IMR-90 (cell line): ENCODE measurements at regions not wholly inside any gene's neighbourhood (a gene's known extent, or its start where the extent isn't known, plus 50 kb on each side); places are given as distances from the start of the nearest gene placed in this dataset.

Source experiments
- ATAC-seq: fragments of 200-7000 bp; cut with Tn5 transposase; 2 replicates; pipeline ENCODE4 v1.9.1; 2020; ENCODE audit warnings: low read depth, mild to moderate bottlenecking, moderate library complexity
- BruUV-seq: library from RNA; stranded (reverse); fragments of 400-500 nt; replicated peaks from 2 replicates; lab custom pipeline; 2021; lab: Mats Ljungman, UMichigan
- CTCF ChIA-PET: fragments of 300-600 bp; formaldehyde crosslinking; extraction: SDS; loops from one replicate; lab custom pipeline; 2021; ENCODE audit warnings: antibody characterized with exemption; lab: Yijun Ruan, JAX
- POLR2A ChIA-PET: fragments of 300-600 bp; sonication (Branson Sonifier 250); formaldehyde crosslinking; loops from one replicate; lab custom pipeline; 2022; ENCODE audit warnings: antibody characterized with exemption; ENCODE audit not compliant: unreplicated experiment; lab: Charles Lee
- DNase-seq: peaks from one replicate; pipeline ENCODE4 v3.0.0; 2013
- H2AFZ ChIP-seq: replicated peaks from 2 replicates; pipeline ENCODE3; 2013; ENCODE audit warnings: low read length, mild to moderate bottlenecking; ENCODE audit not compliant: poor library complexity
- H2AK5ac ChIP-seq: 2 replicates; pipeline ENCODE4 v1.6.1; 2013; ENCODE audit warnings: low read depth, low read length, inconsistent platforms
- H2AK9ac ChIP-seq: replicated peaks from 2 replicates; pipeline ENCODE3; 2013; ENCODE audit warnings: mild to moderate bottlenecking, low read depth, low read length, moderate library complexity; ENCODE audit not compliant: poor library complexity
- H2BK120ac ChIP-seq: 2 replicates; pipeline ENCODE4 v1.6.1; 2013; ENCODE audit warnings: low read depth, low read length, inconsistent platforms
- H2BK15ac ChIP-seq: 3 replicates; pipeline ENCODE4 v1.6.1; 2013; ENCODE audit warnings: low read depth, low read length, inconsistent platforms
- H2BK20ac ChIP-seq: 2 replicates; pipeline ENCODE4 v1.6.1; 2013; ENCODE audit warnings: low read depth, mild to moderate bottlenecking, inconsistent platforms, low read length, moderate library complexity
- H2BK5ac ChIP-seq: 2 replicates; pipeline ENCODE4 v1.6.1; 2013; ENCODE audit warnings: mild to moderate bottlenecking, low read depth, low read length, inconsistent platforms; ENCODE audit not compliant: poor library complexity, severe bottlenecking
- H3K14ac ChIP-seq: replicated peaks from 2 replicates; pipeline ENCODE4 v1.6.1; 2013; ENCODE audit warnings: low read depth, low read length, inconsistent platforms
- H3K18ac ChIP-seq: 2 replicates; pipeline ENCODE4 v1.6.1; 2013; ENCODE audit warnings: low read depth, low read length, control low read depth
- H3K23ac ChIP-seq: 2 replicates; pipeline ENCODE4 v1.6.1; 2013; ENCODE audit warnings: low read depth, low read length, inconsistent platforms
- H3K27ac ChIP-seq: 2 replicates; pipeline ENCODE4 v1.5.1; 2013; ENCODE audit warnings: mild to moderate bottlenecking, control low read depth, low read length; ENCODE audit not compliant: insufficient read depth
- H3K27me3 ChIP-seq: 2 replicates; pipeline ENCODE4 v1.6.1; 2013; ENCODE audit warnings: low read length; ENCODE audit not compliant: control insufficient read depth, insufficient read depth
- H3K36me3 ChIP-seq: 2 replicates; pipeline ENCODE4 v1.6.1; 2013; ENCODE audit warnings: low read length, mixed read lengths; ENCODE audit not compliant: control insufficient read depth, insufficient read depth
- H3K4ac ChIP-seq: 2 replicates; pipeline ENCODE4 v1.6.1; 2013; ENCODE audit warnings: low read depth, low read length, inconsistent platforms
- H3K4me1 ChIP-seq: 2 replicates; pipeline ENCODE4 v1.6.1; 2013; ENCODE audit warnings: low read length, mixed read lengths; ENCODE audit not compliant: control insufficient read depth, insufficient read depth
- H3K4me2 ChIP-seq: 2 replicates; pipeline ENCODE4 v1.6.1; 2013; ENCODE audit warnings: low read depth, mild to moderate bottlenecking, control low read depth, low read length, moderate library complexity
- H3K4me3 ChIP-seq: 2 replicates; pipeline ENCODE4 v1.5.1; 2013; ENCODE audit warnings: low read depth, mild to moderate bottlenecking, control low read depth, low read length, moderate library complexity; ENCODE audit not compliant: insufficient read depth
- H3K56ac ChIP-seq: 2 replicates; pipeline ENCODE4 v1.6.1; 2013; ENCODE audit warnings: low read length, inconsistent platforms; ENCODE audit not compliant: insufficient read depth; ENCODE audit errors: extremely low read depth
- H3K79me1 ChIP-seq, 2 experiments: 2 replicates each; pipeline ENCODE4 v1.6.1; 2013; ENCODE audit warnings: low read length in 2 of 2, inconsistent platforms in 1 of 2, low read depth in 1 of 2
- H3K9ac ChIP-seq: 2 replicates; pipeline ENCODE4 v1.6.1; 2013; ENCODE audit warnings: low read depth, low read length, control low read depth
- H3K9me1 ChIP-seq: 2 replicates; pipeline ENCODE4 v1.6.1; 2013; ENCODE audit warnings: low read length, inconsistent platforms; ENCODE audit not compliant: insufficient read depth
- H3K9me3 ChIP-seq: 2 replicates; pipeline ENCODE4 v1.6.1; 2013; ENCODE audit warnings: low read length; ENCODE audit not compliant: control insufficient read depth, insufficient read depth
- H4K20me1 ChIP-seq: 2 replicates; pipeline ENCODE4 v1.6.1; 2013; ENCODE audit warnings: low read length, inconsistent platforms; ENCODE audit not compliant: insufficient read depth
- H4K5ac ChIP-seq: 2 replicates; pipeline ENCODE4 v1.6.1; 2013; ENCODE audit warnings: mild to moderate bottlenecking, low read depth, low read length, control low read depth
- H4K8ac ChIP-seq, 2 experiments: 2 replicates each; pipeline ENCODE4 v1.6.1; 2013; ENCODE audit warnings: low read depth in 2 of 2, low read length in 2 of 2, control low read depth in 1 of 2, inconsistent platforms in 1 of 2
- H4K91ac ChIP-seq: 2 replicates; pipeline ENCODE4 v1.6.1; 2013; ENCODE audit warnings: low read depth, low read length, inconsistent platforms; ENCODE audit not compliant: insufficient read depth
- MXI1 ChIP-seq: IDR thresholded peaks from 2 replicates; pipeline ENCODE4 v1.6.1; 2012; ENCODE audit warnings: low read depth, mild to moderate bottlenecking, low read length, moderate library complexity, borderline replicate concordance
- NFE2L2 ChIP-seq: fragments of 150-350 bp; IDR thresholded peaks from 2 replicates; pipeline ENCODE4 v1.6.1; 2016; ENCODE audit warnings: low read depth, mild to moderate bottlenecking, low read length
- RCOR1 ChIP-seq: IDR thresholded peaks from 2 replicates; pipeline ENCODE4 v1.6.1; 2012; ENCODE audit warnings: mild to moderate bottlenecking, low read length, improper control_type of control experiment; ENCODE audit not compliant: insufficient replicate concordance
- USF2 ChIP-seq: fragments of 150-350 bp; IDR thresholded peaks from 2 replicates; pipeline ENCODE4 v1.6.1; 2017; ENCODE audit warnings: mild to moderate bottlenecking, antibody characterized with exemption, low read length, low read depth
- WGBS, 2 experiments: methylation state at CpG; one replicate each; pipeline versions ENCODE4 v1.1.5 to v1.1.7; 2013; ENCODE audit warnings: missing lambda C conversion rate in 2 of 2; ENCODE audit not compliant: insufficient read length in 1 of 2; ENCODE audit errors: extremely low coverage in 2 of 2; 5-methylcytosine and 5-hydroxymethylcytosine counted together
- dilution Hi-C: fragments of 300-500 bp; cut with HindIII; formaldehyde crosslinking; loops from one replicate; pipeline ENCODE4 v1.14.3; 2018; ENCODE audit warnings: low sequenced_read_pairs; ENCODE audit not compliant: unreplicated experiment
- in situ Hi-C: fragments of 300-500 bp; cut with MboI; formaldehyde crosslinking; loops from 3 replicates; pipeline ENCODE4 v1.14.3; 2019; ENCODE audit warnings: low sequenced_read_pairs, inconsistent platforms, mixed read lengths
- intact Hi-C: fragments of 100-400 bp; cut with micrococcal nuclease; formaldehyde crosslinking; loops from 2 replicates; pipeline ENCODE4 v1.10.0; 2022

DNA sequence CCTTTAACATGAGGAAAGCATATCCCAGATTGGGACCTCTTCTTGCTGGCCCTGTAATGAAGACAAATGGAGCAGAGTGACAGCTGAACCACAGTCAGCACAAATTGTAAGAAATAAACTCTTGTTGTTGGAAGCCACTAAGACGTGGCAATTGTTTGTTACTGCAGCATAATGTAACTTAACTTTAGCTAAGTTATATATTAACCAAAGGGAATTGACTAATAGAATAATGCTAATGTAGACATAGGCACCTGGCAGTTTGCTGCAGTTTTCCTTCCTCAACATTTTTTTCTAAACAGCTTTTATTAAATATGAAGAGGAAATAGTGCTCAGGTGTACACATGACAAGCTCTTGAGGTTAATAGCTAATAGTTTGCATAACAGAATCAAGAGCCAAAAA is 300.7 kb upstream of the SLC30A5 start:
- Histone ChIP-seq H2AK9ac (no peak overlapping the region), H2BK20ac (no peak overlapping the region), H2BK120ac (no peak overlapping the region), H3K36me3 (no peaks in the 10 kb centered on the region), H4K20me1 (no peaks in the 10 kb centered on the region), H3K79me1 (no peaks in the 10 kb centered on the region), H2AK5ac (no peak overlapping the region), H3K27me3 (peaks cover 2% of the 10 kb centered on the region), H4K91ac (no peak overlapping the region), H3K4me1 (no peaks in the 10 kb centered on the region), H3K9me3 (no peaks in the 10 kb centered on the region), H3K18ac (no peak overlapping the region), H3K9me1 (no peaks in the 10 kb centered on the region), H3K9ac (no peak overlapping the region), H3K4me3 (no peak overlapping the region), H2BK5ac (no peak overlapping the region), H2BK15ac (no peak overlapping the region), H3K14ac (no peak overlapping the region), H4K5ac (no peak overlapping the region), H2AFZ (no peak overlapping the region), H3K4ac (no peak overlapping the region), H3K56ac (no peak overlapping the region), H4K8ac (no peak overlapping the region), H3K27ac (no peak overlapping the region), H3K4me2 (no peak overlapping the region), H3K23ac (no peak overlapping the region)
- intact Hi-C loops (no loop called here), in situ Hi-C loops (no loop called here), dilution Hi-C loops (no loop called here)
- BruUV-seq, result no TSS peak
- no peak for ATAC-seq
- no peak for DNase-seq
- no peak for TF ChIP-seq NFE2L2
- TF ChIP-seq RCOR1, result no peak
- TF ChIP-seq MXI1, result no peak
- no peak for TF ChIP-seq USF2
- no CpG with 5 or more reads among the region's 1 CpG for WGBS, 2 experiments
- POLR2A ChIA-PET, result no interaction called here
- CTCF ChIA-PET, result no interaction called here
